HFF-Myc (cell line): ENCODE measurements at regions not wholly inside any gene's neighbourhood (a gene's known extent, or its start where the extent isn't known, plus 50 kb on each side); places are given as distances from the start of the nearest gene placed in this dataset.

ENCODE experiments used
- DNase-seq: peaks from one replicate; pipeline ENCODE4 v3.0.0-alpha.2; 2011; ENCODE audit warnings: low read depth; ENCODE audit errors: extremely low read depth
- H3K4me3 ChIP-seq: replicated peaks from 2 replicates; pipeline ENCODE4 v1.5.1; 2011; ENCODE audit warnings: low read depth, mild to moderate bottlenecking, control low read depth, low read length
- CTCF ChIP-seq: IDR thresholded peaks from 2 replicates; pipeline ENCODE4 v1.5.1; 2012; ENCODE audit warnings: mild to moderate bottlenecking, low read depth, low read length, control low read depth; ENCODE audit errors: missing control alignments

DNA sequence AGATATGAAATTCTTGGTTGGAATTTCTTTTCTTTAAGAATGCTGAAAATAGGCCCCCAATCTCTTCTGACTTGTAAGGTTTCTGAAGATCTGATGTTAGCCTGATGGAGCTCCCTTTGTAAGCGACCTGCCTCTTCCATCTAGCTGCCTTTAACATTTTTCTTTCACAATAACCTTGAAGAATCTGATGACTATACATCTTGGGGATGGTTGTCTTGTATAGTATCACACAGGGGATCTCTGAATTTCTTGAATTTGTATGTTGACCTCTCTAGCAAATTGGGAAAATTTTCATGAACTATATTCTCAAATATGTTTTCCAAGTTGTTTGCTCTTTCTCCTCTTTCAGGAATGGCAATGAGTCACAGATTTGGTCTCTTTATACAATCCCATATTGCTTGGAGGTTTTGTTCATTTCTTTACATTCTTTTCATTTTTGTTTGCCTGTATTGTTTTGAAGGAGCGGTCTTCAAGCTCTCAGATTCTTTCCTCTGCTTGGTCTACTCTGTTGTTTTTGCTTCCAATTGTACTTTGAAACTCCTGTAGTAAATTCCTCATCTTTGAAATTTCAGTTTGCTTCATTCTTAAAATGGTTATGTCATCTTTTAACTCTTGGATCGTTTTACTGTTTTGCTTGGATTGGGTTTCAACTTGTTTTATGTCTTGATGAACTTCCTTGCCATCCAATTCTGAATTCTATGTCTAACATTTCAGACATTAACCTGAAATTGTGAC is 245.2 kb upstream of the TARS1 start:
- TF ChIP-seq CTCF, result no peak
- DNase-seq, result no peak
- H3K4me3 ChIP-seq, result no peak overlapping the region

DNA sequence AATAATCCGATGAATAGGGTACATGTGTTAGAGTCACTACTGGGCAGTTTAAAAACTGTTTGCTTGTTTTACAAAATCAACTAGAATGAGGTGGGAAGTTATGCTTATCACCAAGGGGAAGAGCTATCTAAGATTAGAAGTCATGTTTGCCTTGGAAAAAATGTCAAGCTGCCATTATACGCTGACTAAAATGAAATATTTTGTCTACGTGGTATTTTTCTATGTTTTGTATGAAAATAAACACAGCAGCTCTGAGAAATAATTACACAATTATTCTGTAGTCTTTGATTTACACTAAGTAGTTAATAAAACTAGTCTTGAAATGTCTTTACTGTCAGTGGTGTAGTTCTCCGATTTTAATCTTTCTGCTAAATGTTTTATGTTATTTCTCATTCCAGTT is 241.9 kb upstream of the TARS1 start:
- H3K4me3 ChIP-seq, result no peak overlapping the region
- TF ChIP-seq CTCF, result no peak
- DNase-seq, result no peak

DNA sequence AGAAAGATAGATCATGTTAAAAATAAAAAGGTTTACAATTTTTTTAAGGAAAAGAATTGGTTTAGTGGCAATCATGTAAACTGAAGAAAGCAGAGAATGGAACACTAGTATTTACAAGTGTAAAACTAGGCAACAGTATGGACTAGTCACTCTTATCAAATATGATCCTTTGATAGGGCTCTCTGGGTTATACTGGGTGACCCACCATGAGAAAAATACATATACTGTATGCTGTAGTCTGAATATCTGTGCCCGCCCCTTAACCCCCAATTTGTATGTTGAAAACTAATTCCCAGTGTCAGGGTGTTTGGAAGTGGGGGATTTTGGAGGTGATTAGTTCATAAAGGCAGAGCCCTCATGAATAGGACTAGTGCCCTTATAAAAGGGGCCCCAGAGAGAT is 236.8 kb upstream of the TARS1 start:
- TF ChIP-seq CTCF, result no peak
- DNase-seq, result no peak
- H3K4me3 ChIP-seq, result no peak overlapping the region

- H3K4me3 ChIP-seq, result no peak overlapping the region
- no peak for TF ChIP-seq CTCF
- DNase-seq, result no peak
Observed at GRCh38 chr5:33205079-33205478, 235.7 kb upstream of the TARS1 start.

GRCh38 chr5:33205727-33206410 is 234.9 kb upstream of the TARS1 start:
- H3K4me3 ChIP-seq, result no peak overlapping the region
- no peak for TF ChIP-seq CTCF
- no peak for DNase-seq

- TF ChIP-seq CTCF, result no peak
- no peak overlapping the region for H3K4me3 ChIP-seq
- no peak for DNase-seq
Observed at GRCh38 chr5:33206962-33207506, 233.7 kb upstream of the TARS1 start.
